HUES6 (cell line): ENCODE measurements at regions not wholly inside any gene's neighbourhood (a gene's known extent, or its start where the extent isn't known, plus 50 kb on each side); places are given as distances from the start of the nearest gene placed in this dataset.

Experiments used
- H3K27ac ChIP-seq: 2 replicates; pipeline ENCODE4 v1.7.0; 2013; ENCODE audit warnings: low read depth, mild to moderate bottlenecking, low read length, inconsistent platforms
- H3K27me3 ChIP-seq: 2 replicates; pipeline ENCODE4 v1.6.1; 2013; ENCODE audit warnings: low read length; ENCODE audit not compliant: control insufficient read depth, insufficient read depth
- H3K36me3 ChIP-seq: 2 replicates; pipeline ENCODE4 v1.6.1; 2013; ENCODE audit warnings: low read length; ENCODE audit not compliant: control insufficient read depth, insufficient read depth
- H3K4me1 ChIP-seq: 2 replicates; pipeline ENCODE4 v1.6.1; 2013; ENCODE audit warnings: low read length; ENCODE audit not compliant: control insufficient read depth, insufficient read depth
- H3K4me3 ChIP-seq: 2 replicates; pipeline ENCODE4 v1.5.1; 2013; ENCODE audit warnings: low read depth, low read length
- H3K9ac ChIP-seq: one replicate; pipeline ENCODE4 v1.6.1; 2013; ENCODE audit warnings: mild to moderate bottlenecking, low read length
- H3K9me3 ChIP-seq: 2 replicates; pipeline ENCODE4 v1.6.1; 2013; ENCODE audit warnings: low read depth, low read length; ENCODE audit not compliant: control insufficient read depth, insufficient read depth

DNA sequence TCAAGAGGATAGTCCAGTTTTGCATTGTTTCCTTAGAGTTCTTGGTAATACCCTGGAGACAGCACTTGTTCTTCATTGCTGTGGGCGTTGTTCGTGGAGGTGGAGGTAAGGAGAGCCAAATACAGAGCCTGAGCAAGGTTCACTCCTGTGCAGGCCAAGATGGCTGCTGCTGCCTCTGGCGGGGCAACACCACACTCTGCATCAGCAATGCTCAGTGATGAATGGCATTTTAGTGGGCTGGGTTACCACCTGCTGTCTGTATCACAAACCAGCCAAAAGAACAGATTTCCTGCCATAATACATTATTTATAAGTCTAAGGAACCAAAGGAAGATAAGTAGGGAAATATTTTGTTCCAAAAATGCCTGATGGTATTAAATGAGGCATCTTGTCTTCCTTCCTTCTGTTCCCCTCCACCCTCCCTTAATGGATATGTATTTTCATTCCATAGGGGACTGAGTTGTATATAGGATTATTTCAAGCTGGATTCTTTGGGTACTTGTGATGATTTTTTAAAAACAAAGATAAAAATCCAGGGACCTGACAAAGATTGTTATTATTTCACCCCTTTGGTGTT is 61.6 kb upstream of the LIMCH1 start:
- no peak overlapping the region for H3K27ac ChIP-seq
- H3K36me3 ChIP-seq: no peaks in the 10 kb centered on the region

DNA sequence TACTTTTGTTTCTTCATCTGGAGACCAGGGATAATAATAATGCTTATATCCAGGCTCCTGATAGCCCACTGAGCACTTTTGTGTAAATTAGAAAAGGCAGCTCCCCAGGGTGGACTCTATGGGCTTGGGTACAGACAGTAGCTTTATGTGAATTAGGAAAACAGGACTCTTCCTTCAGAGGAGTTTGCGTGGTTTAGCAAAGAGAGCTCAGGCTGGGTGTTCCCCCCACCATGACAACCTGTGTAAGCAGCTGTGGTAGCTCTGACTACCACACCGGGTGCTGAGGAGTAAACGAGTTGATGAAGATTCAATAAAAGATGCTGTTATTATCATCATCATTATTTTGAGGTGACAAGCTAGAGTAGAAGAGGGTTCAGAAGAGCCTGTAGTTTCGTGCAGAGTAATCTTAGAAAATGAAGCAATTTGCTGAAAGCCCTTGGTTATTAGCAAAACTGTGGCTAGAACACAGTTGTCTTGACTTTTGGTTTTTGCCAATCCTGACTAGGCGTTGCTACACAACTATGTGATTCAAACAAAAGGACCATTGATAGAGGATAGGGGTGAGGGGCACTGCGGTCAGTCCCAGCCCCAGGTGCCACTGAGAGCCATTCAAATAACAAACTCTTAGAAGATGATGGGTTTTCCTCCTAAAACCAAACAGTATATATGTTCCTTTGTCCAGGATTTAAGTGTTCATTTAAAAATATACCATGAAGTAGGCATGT is 60.6 kb upstream of the LIMCH1 start:
- Histone ChIP-seq H3K4me3 (no peak overlapping the region), H3K27me3 (no peaks in the 10 kb centered on the region), H3K36me3 (no peaks in the 10 kb centered on the region), H3K4me1 (peaks cover 17% of the 10 kb centered on the region), H3K9ac (no peak overlapping the region), H3K9me3 (no peaks in the 10 kb centered on the region), H3K27ac (no peak overlapping the region)

More for the DNA sequence above, 61.6 kb upstream of the LIMCH1 start:
- H3K9ac ChIP-seq: no peak overlapping the region
- no peaks in the 10 kb centered on the region for H3K9me3 ChIP-seq
- H3K4me3 ChIP-seq: no peak overlapping the region
- peaks cover 21% of the 10 kb centered on the region for H3K4me1 ChIP-seq
- H3K27me3 ChIP-seq: no peaks in the 10 kb centered on the region

DNA sequence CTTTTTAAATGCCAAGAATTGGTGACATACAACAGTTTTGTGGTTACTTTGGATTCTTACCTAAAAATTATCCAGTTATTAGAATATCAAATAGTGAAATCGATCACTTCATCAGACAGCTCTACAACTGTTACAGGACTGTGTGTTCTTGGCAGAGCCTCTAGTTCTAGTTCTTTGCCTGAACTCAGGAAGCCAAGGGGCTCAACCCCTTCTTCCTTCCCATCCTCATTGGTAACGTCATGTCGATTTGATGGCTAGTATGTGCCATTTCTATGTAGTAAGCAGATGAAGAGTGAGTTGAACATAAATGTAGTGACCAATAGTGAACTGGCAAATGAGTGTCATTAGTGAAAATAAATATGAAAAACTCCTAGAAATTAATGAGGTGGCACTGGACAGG is 59.4 kb upstream of the LIMCH1 start:
- Histone ChIP-seq H3K4me3 (no peak overlapping the region), H3K27ac (no peak overlapping the region), H3K9me3 (no peaks in the 10 kb centered on the region), H3K27me3 (no peaks in the 10 kb centered on the region), H3K4me1 (peaks cover 11% of the 10 kb centered on the region; the same call in 1 of the 2 replicates), H3K9ac (no peak overlapping the region), H3K36me3 (no peaks in the 10 kb centered on the region)

DNA sequence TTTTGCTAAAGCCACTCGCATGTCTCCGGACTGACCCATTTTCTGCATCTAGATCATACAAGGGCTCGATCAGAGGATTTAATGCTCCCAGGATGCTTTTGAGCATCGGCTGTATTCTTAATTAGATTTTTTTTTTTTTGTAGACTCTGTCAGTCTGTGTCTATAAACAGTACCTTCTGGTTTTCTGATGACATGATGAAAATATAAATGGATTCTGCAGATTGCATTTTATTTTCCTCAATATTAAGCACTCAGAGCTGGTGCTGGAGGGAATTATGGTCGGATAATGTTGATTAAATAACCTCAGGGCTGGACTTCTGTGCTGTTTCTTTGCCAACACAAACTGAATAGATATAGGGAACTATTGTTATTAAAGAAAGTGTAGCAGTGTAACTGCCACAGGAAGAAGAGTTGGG is 57.1 kb upstream of the LIMCH1 start:
- Histone ChIP-seq H3K27me3 (no peaks in the 10 kb centered on the region), H3K4me1 (peaks cover 11% of the 10 kb centered on the region; the same call in 1 of the 2 replicates), H3K4me3 (no peak overlapping the region), H3K27ac (no peak overlapping the region), H3K9me3 (no peaks in the 10 kb centered on the region), H3K36me3 (no peaks in the 10 kb centered on the region), H3K9ac (no peak overlapping the region)

- no peaks in the 10 kb centered on the region for H3K27me3 ChIP-seq
- H3K36me3 ChIP-seq: no peaks in the 10 kb centered on the region
- H3K9me3 ChIP-seq: no peaks in the 10 kb centered on the region
- H3K4me1 ChIP-seq: no peaks in the 10 kb centered on the region
- H3K27ac ChIP-seq: no peak overlapping the region
- H3K9ac ChIP-seq: no peak overlapping the region
- no peak overlapping the region for H3K4me3 ChIP-seq
These were observed 54.2 kb upstream of the LIMCH1 start for GRCh38 chr4:41483771-41484170.

DNA sequence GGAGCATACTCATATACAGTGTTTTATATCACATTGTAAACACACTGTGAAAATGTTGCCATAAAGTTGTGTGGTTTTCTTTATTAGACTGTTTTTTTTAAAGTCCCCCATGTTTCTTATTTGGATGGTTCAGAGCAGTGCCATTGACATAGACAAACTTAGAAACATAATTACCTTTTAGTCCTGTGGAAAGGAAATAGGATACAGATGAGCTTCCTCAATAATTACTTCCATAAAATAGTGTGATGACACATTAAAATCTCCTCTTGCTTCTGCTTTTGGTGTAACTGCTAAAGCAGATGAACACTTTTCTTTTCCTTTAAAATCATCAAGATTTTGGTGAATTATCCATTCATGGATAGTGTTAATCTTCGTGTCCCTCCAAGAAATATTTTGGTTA is 52.9 kb upstream of the LIMCH1 start:
- H3K9me3 ChIP-seq: 0 out of 2 replicates have a peak, but pooled peaks cover 2% of the 10 kb centered on the region
- no peaks in the 10 kb centered on the region for H3K36me3 ChIP-seq
- H3K9ac ChIP-seq: no peak overlapping the region
- H3K4me1 ChIP-seq: no peaks in the 10 kb centered on the region
- H3K27ac ChIP-seq: no peak overlapping the region
- H3K27me3 ChIP-seq: no peaks in the 10 kb centered on the region
- no peak overlapping the region for H3K4me3 ChIP-seq

DNA sequence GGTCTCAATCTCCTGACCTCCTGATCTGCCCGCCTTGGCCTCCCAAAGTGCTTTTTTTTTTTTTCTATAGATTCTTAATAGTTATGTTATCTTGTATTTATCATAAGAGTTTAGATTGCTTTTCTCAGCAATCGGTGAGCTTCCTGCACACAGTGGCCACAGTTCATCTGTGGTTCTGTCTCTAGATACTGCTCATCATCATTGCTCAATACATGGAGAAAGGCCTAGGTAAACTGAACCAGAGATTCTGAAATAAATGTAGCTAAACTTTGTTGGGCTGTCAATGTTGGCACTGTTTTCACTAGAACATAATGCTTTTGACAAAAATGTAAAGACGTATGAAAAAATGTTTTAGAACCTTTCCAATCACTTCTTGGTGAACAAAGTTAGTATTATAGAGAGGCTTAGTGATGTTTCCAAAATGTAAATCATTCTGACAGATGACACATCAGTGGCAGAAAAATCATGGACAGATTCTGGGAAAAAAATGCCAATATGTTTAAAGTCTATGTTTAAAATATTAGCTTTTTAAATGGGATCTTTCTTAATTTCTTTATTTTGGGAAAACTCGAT is 50.0 kb upstream of the LIMCH1 start:
- H3K9ac ChIP-seq: no peak overlapping the region
- H3K4me1 ChIP-seq: no peaks in the 10 kb centered on the region
- no peaks in the 10 kb centered on the region for H3K36me3 ChIP-seq
- H3K9me3 ChIP-seq: peaks cover 9% of the 10 kb centered on the region; the same call in 1 of the 2 replicates
- H3K27ac ChIP-seq: no peak overlapping the region
- H3K27me3 ChIP-seq: no peaks in the 10 kb centered on the region
- no peak overlapping the region for H3K4me3 ChIP-seq
